ENCODE measurements at regions not wholly inside any gene's neighbourhood (a gene's known extent, or its start where the extent isn't known, plus 50 kb on each side); places are given as distances from the start of the nearest gene placed in this dataset.

DNA sequence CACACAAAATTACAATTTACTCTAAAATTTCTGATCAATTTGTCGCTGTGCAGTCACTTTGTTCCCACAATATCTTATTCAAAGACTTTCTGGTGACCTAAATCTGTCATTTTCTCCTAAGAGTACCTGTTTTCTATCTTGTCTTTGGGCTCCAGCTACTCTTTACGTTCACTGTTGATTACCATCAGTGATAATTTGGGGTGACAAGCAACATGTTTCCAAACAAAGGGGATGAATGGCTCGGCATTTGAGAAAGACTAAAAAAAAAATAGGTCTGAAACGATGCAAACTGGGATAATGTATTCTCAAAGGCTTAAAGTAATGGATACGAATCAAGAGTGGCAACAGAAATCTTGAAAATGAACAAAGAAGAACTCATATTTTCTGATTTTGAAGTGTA lies 205.2 kb upstream of the DAB2 start:
- H3K27me3 Mint-ChIP-seq (ENCODE audit: low read depth) = no peaks in the 10 kb centered on the region; the same call in 1 of the 2 replicates
- no peak overlapping the region for H3K4ac ChIP-seq (ENCODE audit: low read depth, low read length)
- no peaks in the 10 kb centered on the region for H3K36me3 Mint-ChIP-seq (ENCODE audit: insufficient read depth in 1 of 3, low read depth in 3 of 3)
- H2BK20ac ChIP-seq (ENCODE audit: low read depth, low read length, poor library complexity, severe bottlenecking) = no peak overlapping the region
- H3K4me1 Mint-ChIP-seq = no peaks in the 10 kb centered on the region
- H3K27ac Mint-ChIP-seq = no peak overlapping the region
- WGBS (ENCODE audit: extremely low coverage, insufficient read length, low lambda C conversion rate) = no CpG with 5 or more reads among the region's 5 CpGs
- H3K18ac ChIP-seq (ENCODE audit: insufficient read length, low read depth, low read length) = no peak overlapping the region
- H3K56ac ChIP-seq (ENCODE audit: insufficient read length, low read depth, low read length) = no peak overlapping the region
- no peaks in the 10 kb centered on the region for H4K20me1 ChIP-seq (ENCODE audit: control insufficient read depth, insufficient read depth, insufficient read length)
- H2AFZ ChIP-seq (ENCODE audit: low read length) = no peak overlapping the region
- no peak overlapping the region for H2BK12ac ChIP-seq (ENCODE audit: insufficient read length, low read depth, low read length)
- TF ChIP-seq, protein P1, sequence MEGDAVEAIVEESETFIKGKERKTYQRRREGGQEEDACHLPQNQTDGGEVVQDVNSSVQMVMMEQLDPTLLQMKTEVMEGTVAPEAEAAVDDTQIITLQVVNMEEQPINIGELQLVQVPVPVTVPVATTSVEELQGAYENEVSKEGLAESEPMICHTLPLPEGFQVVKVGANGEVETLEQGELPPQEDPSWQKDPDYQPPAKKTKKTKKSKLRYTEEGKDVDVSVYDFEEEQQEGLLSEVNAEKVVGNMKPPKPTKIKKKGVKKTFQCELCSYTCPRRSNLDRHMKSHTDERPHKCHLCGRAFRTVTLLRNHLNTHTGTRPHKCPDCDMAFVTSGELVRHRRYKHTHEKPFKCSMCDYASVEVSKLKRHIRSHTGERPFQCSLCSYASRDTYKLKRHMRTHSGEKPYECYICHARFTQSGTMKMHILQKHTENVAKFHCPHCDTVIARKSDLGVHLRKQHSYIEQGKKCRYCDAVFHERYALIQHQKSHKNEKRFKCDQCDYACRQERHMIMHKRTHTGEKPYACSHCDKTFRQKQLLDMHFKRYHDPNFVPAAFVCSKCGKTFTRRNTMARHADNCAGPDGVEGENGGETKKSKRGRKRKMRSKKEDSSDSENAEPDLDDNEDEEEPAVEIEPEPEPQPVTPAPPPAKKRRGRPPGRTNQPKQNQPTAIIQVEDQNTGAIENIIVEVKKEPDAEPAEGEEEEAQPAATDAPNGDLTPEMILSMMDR (conservative IDR thresholded peaks at IDR 0.05) = no peak
- no peak overlapping the region for H2BK120ac ChIP-seq (ENCODE audit: low read depth, low read length, poor library complexity, severe bottlenecking)
- H3K79me1 ChIP-seq (ENCODE audit: insufficient read depth, low read depth, low read length, poor library complexity, severe bottlenecking) = no peaks in the 10 kb centered on the region
- no peak overlapping the region for H3K14ac ChIP-seq (ENCODE audit: insufficient read depth, low read length)
- no peak overlapping the region for H4K8ac ChIP-seq (replicated peaks; ENCODE audit: insufficient read length, low read depth, low read length)
- H3K23me2 ChIP-seq (ENCODE audit: insufficient read length, low read depth, low read length, poor library complexity, severe bottlenecking) = no peaks in the 10 kb centered on the region
- no peak overlapping the region for H4K5ac ChIP-seq (ENCODE audit: insufficient read length, low read depth, low read length)
- H3K23ac ChIP-seq (ENCODE audit: insufficient read length, low read depth, low read length) = no peak overlapping the region
- no peaks in the 10 kb centered on the region for H3K4me1 ChIP-seq (ENCODE audit: insufficient read depth, low read length)
- H4K91ac ChIP-seq (ENCODE audit: insufficient read length, low read depth, low read length) = no peak overlapping the region
- H3T11ph ChIP-seq (ENCODE audit: low read length) = no peak overlapping the region
- no peak overlapping the region for H2BK5ac ChIP-seq (ENCODE audit: insufficient read length, low read length)
- no peak overlapping the region for H2AK5ac ChIP-seq (ENCODE audit: insufficient read length, low read length)
- H3K79me2 ChIP-seq (ENCODE audit: insufficient read depth, low read length) = no peaks in the 10 kb centered on the region
- no peak overlapping the region for H3K4me2 ChIP-seq (ENCODE audit: insufficient read depth, insufficient read length, low read length)
- H3K9me3 ChIP-seq (ENCODE audit: control insufficient read depth, low read depth, low read length) = no peaks in the 10 kb centered on the region
- H3K9ac ChIP-seq (ENCODE audit: extremely low read depth, insufficient read length, low read length) = no peak overlapping the region
- no peak overlapping the region for H3K4me3 Mint-ChIP-seq
- no peaks in the 10 kb centered on the region for H3K27me3 ChIP-seq (ENCODE audit: insufficient read depth, low read length)
- DNase-seq = no peak
- H3K27ac ChIP-seq (ENCODE audit: insufficient read length, low read depth, low read length) = no peak overlapping the region
- H3K9me3 Mint-ChIP-seq = no peaks in the 10 kb centered on the region; a peak in 1 of 5 replicates
- H2BK15ac ChIP-seq (ENCODE audit: low read depth, low read length) = no peak overlapping the region

All from H9 (cell line).